ENCODE measurements at regions not wholly inside any gene's neighbourhood (a gene's known extent, or its start where the extent isn't known, plus 50 kb on each side); places are given as distances from the start of the nearest gene placed in this dataset.

DNA sequence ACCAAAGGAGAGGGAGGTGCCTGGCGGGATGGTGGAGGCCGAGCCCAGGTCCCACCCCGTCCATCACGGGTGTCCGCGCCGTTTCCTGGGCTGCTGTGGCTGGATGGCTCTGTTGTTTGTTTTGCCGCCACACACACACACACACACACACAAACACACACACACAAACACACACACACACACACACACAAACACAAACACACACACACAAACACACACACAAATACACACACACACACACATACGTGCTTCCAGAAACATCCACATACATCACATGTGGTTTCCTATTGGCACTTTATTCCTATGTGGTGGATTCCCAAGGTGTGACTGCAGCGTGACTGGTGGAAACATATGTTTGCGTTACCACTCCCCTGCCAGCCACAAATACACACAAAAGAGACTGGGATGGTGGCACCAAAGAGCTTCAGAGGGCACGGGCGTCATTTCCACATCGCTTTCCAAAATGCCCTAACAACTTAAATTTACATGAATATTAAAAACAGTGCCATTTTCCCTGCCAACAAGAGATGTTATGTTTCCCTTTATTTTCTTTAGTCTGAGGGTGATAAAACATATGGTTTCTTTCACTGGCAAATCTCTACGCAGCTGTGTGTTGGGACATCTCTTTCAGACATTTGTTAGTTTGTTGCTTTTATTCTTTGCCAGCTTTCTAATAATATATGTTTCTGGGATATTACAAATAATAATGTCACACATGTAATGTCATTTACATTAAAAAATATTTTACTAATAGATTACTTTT lies 356.8 kb downstream of the BRD1 start:
- TF ChIP-seq ESRRA (CRISPR knock-in tag; IDR thresholded peaks at IDR 0.05; ENCODE audit: low read depth) (no peak), CREM (IDR thresholded peaks at IDR 0.05) (no peak), CREM (CRISPR knock-in tag; IDR thresholded peaks at IDR 0.05) (no peak), POLR2AphosphoS2 (IDR thresholded peaks at IDR 0.05; ENCODE audit: low read depth, low read length) (no peak), ZNF570 (CRISPR knock-in tag; IDR thresholded peaks at IDR 0.05; ENCODE audit: borderline replicate concordance) (no peak), NR2F6 (IDR thresholded peaks at IDR 0.05) (no peak), NR2F6 (CRISPR knock-in tag; IDR thresholded peaks at IDR 0.05) (no peak), SMAD1 (CRISPR knock-in tag; IDR thresholded peaks at IDR 0.05; ENCODE audit: borderline replicate concordance, low read depth) (no peak), ZNF224 (CRISPR knock-in tag; IDR thresholded peaks at IDR 0.05) (no peak), POLR2A (IDR thresholded peaks at IDR 0.05; ENCODE audit: insufficient read depth in 1 of 2, low read depth in 2 of 2, low read length in 2 of 2) (no peak)
- TF ChIP-seq, protein P1, sequence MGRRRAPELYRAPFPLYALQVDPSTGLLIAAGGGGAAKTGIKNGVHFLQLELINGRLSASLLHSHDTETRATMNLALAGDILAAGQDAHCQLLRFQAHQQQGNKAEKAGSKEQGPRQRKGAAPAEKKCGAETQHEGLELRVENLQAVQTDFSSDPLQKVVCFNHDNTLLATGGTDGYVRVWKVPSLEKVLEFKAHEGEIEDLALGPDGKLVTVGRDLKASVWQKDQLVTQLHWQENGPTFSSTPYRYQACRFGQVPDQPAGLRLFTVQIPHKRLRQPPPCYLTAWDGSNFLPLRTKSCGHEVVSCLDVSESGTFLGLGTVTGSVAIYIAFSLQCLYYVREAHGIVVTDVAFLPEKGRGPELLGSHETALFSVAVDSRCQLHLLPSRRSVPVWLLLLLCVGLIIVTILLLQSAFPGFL (CRISPR knock-in tag; IDR thresholded peaks at IDR 0.05), result no peak

All from HepG2 (cell line).